HFFc6 (cell line): ENCODE measurements at regions not wholly inside any gene's neighbourhood (a gene's known extent, or its start where the extent isn't known, plus 50 kb on each side); places are given as distances from the start of the nearest gene placed in this dataset.

Experiments used
- DNase-seq: peaks from one replicate; pipeline ENCODE4 v3.0.0-alpha.2; 2018
- H3K27ac Mint-ChIP-seq: 2 replicates; pipeline ENCODE4 v1.8.0; 2020; ENCODE audit warnings: mild to moderate bottlenecking, mixed read lengths
- H3K27me3 Mint-ChIP-seq: 2 replicates; pipeline ENCODE4 v1.8.0; 2021; ENCODE audit warnings: mild to moderate bottlenecking, moderate library complexity, mixed read lengths; ENCODE audit not compliant: insufficient read depth
- H3K36me3 Mint-ChIP-seq: 2 replicates; pipeline ENCODE4 v1.8.0; 2021; ENCODE audit warnings: low read depth, mixed read lengths
- H3K4me1 Mint-ChIP-seq: 2 replicates; pipeline ENCODE4 v1.8.0; 2020; ENCODE audit warnings: low read depth, mixed read lengths
- H3K4me3 Mint-ChIP-seq: 2 replicates; pipeline ENCODE4 v1.8.0; 2020; ENCODE audit warnings: mild to moderate bottlenecking, moderate library complexity, mixed read lengths
- H3K9me3 Mint-ChIP-seq: 2 replicates; pipeline ENCODE4 v1.8.0; 2020; ENCODE audit warnings: mild to moderate bottlenecking, mixed read lengths
- TF ChIP-seq, protein P1 (sequence below): fragments of 200-600 bp; sonication (generic); IDR thresholded peaks from 2 replicates; pipeline ENCODE4 v1.5.0; 2021; ENCODE audit warnings: antibody characterized with exemption, mild to moderate bottlenecking

DNA sequence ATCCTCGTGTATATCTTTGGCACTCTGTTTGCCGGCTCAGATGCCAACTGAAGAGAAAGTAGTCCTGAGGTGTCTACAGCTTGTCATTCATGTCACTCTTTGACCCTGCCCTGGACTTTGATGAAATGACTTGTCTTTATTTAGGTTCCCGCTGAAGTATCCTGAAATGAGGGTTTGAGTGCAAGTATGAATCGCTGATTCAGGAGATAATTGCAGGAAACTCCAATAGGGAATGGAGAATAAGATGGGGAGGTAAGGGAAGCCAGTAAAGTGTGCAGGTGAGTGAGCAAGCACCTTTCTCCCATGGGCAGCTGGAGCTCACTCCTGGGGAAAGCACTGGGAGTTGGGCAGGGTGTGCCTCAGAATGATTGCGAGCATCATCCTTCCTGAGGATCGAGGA is 50.3 kb upstream of the ZFR start:
- Mint-ChIP-seq H3K27ac (no peak overlapping the region), H3K4me1 (peaks cover 15% of the 10 kb centered on the region), H3K27me3 (peaks cover 3% of the 10 kb centered on the region), H3K36me3 (no peaks in the 10 kb centered on the region), H3K4me3 (no peak overlapping the region), H3K9me3 (no peaks in the 10 kb centered on the region)
- TF ChIP-seq, protein P1, sequence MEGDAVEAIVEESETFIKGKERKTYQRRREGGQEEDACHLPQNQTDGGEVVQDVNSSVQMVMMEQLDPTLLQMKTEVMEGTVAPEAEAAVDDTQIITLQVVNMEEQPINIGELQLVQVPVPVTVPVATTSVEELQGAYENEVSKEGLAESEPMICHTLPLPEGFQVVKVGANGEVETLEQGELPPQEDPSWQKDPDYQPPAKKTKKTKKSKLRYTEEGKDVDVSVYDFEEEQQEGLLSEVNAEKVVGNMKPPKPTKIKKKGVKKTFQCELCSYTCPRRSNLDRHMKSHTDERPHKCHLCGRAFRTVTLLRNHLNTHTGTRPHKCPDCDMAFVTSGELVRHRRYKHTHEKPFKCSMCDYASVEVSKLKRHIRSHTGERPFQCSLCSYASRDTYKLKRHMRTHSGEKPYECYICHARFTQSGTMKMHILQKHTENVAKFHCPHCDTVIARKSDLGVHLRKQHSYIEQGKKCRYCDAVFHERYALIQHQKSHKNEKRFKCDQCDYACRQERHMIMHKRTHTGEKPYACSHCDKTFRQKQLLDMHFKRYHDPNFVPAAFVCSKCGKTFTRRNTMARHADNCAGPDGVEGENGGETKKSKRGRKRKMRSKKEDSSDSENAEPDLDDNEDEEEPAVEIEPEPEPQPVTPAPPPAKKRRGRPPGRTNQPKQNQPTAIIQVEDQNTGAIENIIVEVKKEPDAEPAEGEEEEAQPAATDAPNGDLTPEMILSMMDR = no peak
- DNase-seq = no peak
